Renal cortex interstitium (tissue), 11 donors: ENCODE measurements at regions not wholly inside any gene's neighbourhood (a gene's known extent, or its start where the extent isn't known, plus 50 kb on each side); places are given as distances from the start of the nearest gene placed in this dataset.

Experiments used
- DNase-seq, 11 donors: peaks; one replicate each; pipeline ENCODE4 v3.0.0-alpha.2; 2013; ENCODE audit warnings: low read depth in 9 of 11, low spot score in 4 of 11; ENCODE audit errors: extremely low read depth in 1 of 11

DNA sequence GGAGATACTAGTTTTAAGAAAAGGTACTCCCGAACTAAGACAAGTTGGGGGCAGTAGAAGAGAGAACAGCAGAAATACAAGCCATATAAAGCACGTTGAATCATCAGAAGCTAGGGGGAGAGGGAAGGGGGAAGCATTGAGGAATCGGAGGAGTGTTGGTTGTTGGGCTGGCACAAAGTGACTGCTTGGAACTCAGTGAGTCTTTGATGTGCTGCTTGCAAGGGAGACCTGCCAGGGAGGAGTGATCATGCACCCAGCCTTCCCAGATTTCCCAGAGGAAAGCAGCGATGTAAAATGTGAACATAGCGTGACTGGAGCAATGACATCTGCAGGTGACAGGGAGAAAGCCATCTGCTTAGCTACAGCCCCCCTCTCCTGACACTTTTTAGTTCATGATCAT is 192.4 kb upstream of the IL12A start:
- no peak for DNase-seq

DNA sequence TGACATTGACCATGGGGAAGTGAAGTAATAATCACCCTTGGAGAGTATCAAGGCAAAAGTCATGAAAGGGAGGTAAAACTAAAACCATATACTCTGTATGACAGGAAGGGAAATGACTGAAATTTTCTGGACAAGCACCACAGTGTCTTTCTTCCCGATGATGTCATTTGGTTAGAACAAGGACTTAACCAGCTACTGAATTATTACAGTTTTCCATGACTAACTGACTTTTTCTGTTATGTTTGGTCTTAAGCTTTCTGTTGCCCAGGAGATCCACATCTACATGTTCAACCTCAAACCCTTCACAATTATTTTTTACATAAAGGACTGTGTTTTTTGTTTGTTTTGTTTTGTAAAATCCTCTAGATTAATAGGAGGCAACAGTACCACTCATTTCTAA is 191.9 kb upstream of the IL12A start:
- no peak for DNase-seq

DNA sequence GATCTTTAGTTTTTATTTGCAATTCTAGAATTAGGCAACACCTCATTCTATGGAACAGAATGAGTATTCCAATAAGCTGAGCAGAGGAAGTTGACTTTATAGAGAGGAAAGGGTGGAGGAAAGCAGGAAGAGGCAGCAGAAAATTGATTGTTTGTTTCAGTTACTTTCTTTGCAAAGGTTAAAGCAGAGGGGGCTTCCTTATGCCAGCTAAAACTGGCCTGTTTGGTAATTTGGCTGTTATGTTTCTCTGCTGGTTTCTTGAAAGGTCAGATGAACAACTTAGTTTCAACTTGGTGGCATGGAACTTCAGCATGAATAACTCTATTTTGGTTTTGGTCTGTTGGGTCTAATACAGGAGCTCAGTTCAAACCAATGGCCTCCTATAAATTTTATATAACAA is 190.9 kb upstream of the IL12A start:
- DNase-seq = no peak

DNA sequence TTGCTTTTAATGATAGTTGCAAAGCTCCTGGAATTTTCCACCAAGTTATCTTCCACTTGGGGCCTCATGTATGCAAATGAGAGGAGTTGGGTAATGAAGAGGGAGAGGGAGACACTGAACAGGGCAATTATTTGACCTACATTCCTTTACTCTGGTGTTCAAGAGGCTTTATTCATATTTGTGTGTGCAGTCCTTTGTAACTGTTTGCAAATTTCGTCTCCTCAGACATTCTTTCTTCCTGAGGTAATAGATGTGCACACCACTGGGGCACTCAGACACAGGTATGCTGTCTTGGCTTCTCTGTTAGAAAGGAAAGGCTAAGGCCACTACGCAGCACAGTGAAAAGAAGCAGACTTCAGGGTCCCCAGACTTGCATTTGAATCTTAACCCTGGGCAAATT is 189.7 kb upstream of the IL12A start:
- DNase-seq = no peak

DNA sequence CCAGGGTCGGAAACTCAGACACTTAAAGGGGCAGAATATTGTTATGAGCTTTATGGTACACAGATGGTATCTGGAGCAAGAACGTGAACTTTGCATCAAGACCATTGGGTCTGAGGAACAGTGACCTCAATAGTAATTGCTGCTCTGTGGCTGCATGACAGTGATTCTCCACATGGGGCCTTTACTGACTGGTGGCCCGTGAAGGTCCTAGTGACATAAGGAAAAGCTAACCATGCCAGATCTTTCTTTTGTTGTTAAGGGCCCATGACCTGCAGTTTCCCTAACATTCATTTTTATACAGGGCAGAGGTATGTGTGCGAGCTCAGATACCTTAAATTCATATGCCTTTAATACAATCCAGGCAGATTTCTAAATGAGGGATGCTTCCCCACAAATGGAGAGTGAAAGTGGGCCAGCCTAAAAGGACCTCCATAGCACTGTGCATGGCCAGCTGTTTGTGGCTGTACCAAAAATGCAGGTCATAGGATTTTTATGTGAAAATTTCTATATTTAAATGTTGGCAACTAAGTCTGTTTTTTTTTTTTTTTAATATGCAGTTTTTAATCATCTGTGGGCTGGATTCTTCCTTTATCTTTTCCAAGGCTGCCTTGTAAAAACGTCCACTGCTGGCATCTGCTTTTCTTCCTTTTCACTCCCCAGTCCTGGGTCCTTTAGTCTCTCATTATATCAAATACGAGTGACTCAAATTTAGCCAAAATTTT is 188.0 kb upstream of the IL12A start:
- DNase-seq = no peak

DNA sequence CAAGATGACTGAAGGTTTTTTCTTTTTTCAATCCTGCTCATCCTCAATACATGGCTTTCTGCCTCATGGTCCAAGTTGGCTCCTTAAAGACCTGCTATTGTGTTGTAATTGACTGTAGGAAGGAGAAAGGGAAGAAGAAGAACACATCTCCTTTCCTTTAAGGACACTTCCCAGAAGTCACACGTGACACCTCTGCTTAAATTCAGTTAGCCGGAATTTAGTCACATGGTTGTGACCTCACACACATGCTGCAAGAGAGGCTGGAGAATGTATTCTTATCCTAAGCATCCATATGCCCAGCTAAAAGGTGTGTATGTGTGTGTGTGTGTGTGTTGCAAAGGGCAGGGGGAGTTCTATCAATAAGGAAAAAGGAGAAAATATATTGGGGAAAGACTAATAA is 185.8 kb upstream of the IL12A start:
- DNase-seq = no peak

DNA sequence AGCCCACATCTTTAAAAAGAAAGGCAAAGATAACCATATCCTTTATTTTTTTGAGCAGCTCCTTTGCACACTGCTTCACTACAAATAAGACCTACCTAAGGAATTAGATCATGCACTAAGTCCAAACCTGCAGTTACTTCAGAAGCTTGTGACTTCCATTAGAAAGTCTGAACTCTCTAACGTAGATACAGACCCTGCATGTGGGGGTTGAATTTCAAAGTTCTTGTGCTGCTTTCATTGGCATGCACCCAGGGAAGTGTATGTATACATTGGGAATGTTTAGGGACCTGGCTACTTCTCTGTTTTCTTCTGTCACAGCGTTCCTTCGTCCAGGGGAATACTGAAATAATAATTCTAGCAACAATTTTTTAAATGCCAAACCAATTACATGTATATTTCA is 185.2 kb upstream of the IL12A start:
- DNase-seq = no peak

DNA sequence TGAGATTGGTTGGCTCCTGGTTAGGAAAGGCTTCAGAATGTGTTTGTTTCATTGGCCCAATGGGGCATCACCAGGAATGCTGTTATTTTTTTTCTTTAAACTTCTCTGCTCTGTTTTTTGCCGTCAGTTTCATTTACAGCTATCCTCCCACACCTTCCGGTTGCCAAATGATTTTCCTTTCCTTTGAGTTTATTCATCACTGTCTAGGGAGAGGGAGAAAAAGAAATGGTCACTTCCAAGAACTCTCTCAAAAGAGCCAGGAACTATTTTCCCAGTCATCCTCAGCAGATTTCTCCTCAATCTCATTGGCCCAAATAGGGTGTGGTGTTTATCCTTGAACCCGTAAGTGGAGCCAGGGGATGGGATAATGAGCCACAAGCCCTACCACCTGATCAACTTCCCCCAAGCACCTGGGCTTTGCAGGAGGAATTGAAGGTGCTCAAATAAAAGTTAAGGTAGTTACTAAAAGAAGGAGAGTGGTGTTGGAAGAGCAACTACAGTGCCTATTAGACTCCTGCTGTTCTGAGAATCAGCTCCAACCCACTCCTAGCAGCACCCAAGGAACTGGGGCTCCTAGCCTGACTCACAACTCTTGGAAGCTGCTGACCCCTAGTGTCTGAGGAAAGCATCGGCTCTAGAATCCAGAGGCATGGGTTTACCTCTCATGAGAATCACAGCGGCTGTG is 183.8 kb upstream of the IL12A start:
- DNase-seq = peak in 10 of 11 donors; percentile 58 to 85 (median 70)

DNA sequence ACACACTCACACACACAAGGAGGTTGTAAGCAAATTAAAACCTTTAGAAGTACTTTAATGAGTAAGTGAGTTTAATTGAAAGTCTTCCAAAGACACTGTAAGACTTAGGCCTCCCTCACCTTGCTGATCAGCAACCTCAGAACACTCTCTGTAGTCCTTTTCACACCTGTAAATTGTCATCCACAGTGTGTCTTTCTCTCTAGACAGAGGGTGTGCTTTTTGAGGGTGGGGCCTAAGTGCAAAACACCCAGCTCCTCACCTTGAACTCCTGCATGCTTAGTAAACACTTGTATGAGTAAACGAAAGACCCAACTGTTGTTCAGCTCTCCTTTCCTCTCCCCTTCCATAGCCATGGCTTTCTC is 183.2 kb upstream of the IL12A start:
- DNase-seq = no peak

DNA sequence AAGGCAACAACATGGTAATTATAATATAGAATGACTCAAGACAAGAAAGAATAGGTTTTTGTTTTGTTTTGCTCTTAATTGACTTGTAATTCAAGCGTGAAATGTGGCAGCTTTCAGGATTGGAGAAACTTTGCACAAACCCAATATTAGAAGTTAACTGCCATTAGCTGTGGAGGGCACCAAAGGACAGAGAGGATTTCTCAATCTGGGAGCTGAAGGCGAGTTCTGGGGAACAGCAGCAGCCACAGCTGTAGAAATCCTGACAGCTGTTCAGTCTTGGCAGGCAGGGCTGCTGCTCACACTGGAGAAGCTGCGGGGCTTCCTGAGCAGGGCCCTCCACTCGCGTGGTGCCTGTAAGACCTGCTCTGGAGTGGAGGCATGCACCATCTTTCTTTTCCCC is 182.2 kb upstream of the IL12A start:
- DNase-seq = no peak

DNA sequence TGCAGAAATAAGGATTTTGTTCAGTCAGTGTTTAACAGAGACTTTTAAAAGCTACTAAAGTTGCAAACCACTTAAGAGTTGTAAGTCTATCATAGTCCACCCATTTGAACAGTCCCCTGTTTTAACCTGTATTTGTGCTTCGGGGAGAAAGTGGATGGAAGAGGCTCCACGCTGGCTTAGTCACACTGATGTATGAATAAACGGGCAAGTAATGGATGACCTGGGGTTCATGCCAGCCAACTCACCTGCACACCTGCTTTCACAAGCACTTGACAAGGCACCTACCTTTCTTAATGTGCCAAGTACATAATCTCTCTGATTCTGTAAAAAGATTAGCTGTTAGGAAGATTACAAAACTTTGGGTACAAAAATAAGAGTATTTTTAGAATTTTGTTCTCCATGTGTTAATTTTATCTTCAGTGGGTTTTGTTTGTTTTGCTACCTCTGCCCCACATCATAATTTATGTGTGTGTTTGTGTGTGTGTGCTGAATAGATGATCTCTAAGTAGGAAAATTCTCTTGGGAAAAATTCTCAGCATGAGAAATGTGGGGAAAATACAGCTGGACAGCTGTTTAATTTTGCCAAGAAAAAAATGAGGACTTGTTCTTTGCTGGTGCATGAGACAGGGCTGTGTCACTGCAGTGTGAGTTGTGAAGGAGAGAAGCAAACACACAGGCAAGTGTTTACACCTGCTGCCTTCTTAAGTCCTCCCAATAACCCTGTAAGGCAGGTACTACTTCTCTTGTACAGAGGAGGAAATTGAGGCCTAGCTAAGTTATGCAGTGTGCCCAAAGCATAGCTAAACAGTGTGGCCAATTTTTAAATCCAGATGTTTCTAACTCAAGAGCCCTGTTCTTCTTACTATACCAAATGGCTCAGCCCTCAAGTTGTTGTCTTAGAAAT is 181.2 kb upstream of the IL12A start:
- no peak for DNase-seq

DNA sequence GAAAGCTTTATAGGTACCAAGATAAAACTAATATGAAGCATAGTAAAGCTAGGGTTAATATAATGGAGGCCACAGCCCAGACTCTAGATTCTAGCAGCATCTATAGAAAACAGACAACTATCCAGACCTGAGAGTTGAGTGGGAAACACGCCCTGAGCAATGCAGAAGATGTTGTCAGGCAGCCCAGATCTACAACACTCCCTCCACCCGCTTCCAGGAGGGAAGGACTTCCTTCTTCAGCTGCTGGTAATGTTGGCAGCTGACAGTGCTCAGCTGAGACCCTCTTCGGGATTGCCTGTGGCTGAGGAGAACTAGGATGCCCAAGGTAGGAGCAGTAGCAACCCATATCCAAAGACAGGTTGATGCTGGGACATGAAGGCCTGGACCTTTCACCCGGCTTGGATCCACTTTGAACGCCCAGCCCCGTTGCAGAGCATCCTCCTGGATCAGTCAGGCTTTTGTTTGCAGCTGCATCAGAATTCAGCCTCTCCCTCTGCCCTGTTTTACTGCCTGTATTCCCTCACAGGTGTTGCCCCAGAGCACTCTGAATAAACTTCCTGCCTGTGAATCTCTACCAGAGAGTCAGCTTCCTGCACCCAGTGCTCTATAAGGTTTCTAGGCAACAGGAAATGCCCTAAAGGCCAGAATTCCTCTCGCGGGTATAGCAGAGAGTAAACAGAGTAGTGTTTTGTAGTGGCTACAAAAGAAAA is 174.7 kb upstream of the IL12A start:
- no peak for DNase-seq

DNA sequence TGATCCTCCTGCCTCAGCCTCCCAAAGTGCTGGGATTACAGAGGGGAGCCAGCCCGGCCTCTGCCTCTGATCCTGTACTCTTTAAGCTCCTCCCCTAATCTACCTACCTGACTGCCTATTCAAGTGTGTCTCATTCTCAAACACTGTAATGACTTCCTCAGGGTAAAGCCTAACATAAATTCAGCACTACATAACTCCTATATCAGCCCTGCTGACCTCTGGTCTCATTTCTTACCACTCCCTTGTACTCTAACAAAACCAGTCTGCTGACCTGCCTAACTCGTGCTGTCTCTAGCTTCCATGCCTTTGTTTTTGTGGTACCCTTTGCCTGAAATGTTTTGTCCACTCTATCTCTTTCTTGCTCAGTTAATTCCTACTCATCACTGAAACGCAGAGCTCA is 172.1 kb upstream of the IL12A start:
- no peak for DNase-seq

DNA sequence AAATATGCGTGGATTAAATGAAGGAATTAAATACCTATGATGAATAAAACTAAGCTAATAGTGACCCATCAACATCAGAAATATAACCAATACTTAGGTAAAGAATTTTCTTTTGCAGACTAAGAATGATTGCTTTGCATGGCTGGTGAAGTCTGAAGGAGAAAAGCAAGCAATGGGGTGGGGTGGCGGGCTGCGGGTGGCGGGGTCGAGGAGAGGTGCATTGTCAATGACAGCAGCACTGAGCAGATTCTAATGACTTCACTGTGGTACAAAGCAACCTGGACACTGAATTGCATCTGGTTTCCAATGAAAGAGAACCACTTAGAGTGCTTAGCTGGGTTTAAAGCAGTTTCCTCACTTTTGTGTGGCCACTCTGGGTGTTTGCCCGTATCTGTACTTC is 171.5 kb upstream of the IL12A start:
- DNase-seq = no peak

DNA sequence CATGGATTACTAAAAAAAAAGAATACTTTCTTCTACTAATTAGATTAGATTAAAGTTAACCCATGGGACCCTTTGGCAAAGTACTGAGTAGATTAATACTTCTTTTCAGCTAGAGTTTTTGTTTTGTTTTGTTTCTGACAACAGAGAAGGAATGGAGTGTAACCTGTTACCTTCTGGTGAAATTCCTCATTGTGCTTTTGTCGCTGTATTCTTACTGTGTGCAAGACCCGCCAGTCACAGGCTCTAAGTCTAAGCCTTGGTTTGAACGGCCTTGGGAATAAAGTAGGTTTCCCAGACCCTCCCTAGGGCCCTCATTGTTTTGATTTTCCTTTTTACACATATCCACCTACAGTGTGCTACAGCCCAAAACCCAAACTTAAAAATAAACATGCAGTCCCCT is 171.1 kb upstream of the IL12A start:
- DNase-seq = no peak

DNA sequence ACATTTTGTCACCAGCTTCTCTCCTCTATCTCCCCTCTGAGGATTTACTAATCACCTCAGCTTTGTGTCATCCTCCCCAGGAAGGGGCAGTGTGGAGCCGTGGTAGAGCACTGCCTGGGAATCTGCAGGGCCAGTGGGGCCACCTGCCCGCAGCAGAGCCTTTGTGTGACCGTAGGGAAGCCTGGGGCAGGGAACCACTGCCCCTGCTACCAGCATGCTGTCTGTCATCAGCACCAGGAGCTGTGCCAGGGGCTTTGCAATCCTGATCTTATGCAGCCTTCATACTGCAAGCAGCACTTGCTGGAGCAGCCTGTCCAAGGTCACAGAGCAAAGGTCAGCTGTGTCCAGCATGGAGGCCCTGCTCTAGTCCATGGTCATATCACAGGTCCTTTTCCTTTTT is 170.2 kb upstream of the IL12A start:
- DNase-seq = no peak

DNA sequence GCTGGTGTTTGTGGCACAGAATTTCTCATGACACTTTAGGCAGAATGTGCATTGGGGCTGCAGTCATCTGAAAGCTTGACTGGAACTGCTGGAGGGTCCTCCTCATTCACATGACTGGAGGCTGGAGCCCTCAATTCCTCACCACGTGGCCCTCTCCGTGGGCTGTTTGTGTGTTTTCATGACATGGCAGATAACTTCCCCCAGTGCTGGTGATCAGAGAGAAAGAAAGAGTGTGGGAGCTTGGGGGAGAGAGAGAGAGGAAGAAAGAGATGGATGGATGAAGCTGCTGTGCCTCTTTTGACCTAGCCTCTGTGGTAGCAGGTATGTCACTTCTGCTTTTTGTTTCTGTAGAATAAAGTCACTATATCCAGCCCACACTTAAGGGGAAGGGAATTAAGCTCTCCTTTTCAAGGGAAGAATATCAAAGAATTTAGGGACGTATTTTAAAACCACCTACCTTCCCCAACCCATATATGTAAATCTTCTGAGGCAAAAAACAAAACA is 169.6 kb upstream of the IL12A start:
- DNase-seq = no peak

DNA sequence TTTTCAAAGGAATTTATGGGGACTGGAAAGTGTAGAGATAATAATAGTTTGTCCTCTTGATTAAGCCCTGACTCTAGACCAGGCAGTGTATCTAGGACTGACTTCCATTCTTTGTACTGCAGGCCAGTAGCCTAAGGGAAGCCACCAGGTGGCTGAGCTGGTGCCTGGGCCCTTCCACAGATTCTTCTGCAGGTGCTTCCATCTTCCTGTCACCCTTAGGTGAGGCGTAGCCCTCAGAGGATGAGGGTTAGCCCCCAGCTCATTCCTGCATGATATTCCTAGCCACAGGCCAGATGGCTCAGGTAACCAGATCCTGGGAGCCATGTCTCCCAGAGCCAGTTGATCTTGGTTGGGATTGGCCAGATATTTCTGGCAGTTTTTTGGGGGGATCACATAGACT is 169.0 kb upstream of the IL12A start:
- DNase-seq = no peak

DNA sequence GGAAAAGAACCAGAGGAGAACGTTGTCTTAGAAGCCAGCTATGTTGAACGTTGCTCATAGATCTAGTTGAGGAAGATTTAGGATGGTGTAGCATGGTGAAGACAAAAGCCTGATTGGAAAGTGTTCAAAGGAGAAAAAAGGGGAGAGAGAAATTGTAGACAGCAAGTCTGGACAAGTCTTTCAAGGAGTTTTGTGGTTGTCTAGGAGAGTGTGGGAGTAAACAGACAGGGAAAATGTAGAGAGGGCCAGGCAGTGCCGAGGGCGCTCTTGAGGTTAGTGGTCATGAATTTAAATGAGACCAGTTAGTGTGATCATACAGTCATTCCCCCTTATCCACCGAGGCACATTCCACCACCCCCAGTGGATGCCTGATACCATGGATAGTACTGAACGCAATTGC is 167.5 kb upstream of the IL12A start:
- DNase-seq = no peak
